ENCODE measurements at regions not wholly inside any gene's neighbourhood (a gene's known extent, or its start where the extent isn't known, plus 50 kb on each side); places are given as distances from the start of the nearest gene placed in this dataset.

GRCh38 chr5:120367896-120368634 is 96.0 kb upstream of the PRR16 start:
- no peaks in the 10 kb centered on the region for H3K36me3 ChIP-seq
- ATAC-seq (peak in 1 of 2 donors; percentile 30), DNase-seq (no peak)
- no peaks in the 10 kb centered on the region for H3K27me3 ChIP-seq (ENCODE audit: low read depth)
- H3K27ac ChIP-seq = no peak overlapping the region
- no peaks in the 10 kb centered on the region for H3K4me1 ChIP-seq
- intact Hi-C loops (cut with DNase I) = no loop called here
- no peak for TF ChIP-seq CTCF (IDR thresholded peaks at IDR 0.05)
- no peak overlapping the region for H3K4me3 ChIP-seq
- no peaks in the 10 kb centered on the region for H3K9me3 ChIP-seq

- intact Hi-C loops (cut with DNase I) = no loop called here
- no peak for TF ChIP-seq CTCF (IDR thresholded peaks at IDR 0.05)
- Histone ChIP-seq H3K27me3 (ENCODE audit: low read depth) (no peaks in the 10 kb centered on the region), H3K36me3 (no peaks in the 10 kb centered on the region), H3K9me3 (no peaks in the 10 kb centered on the region), H3K4me1 (no peaks in the 10 kb centered on the region), H3K27ac (no peak overlapping the region), H3K4me3 (no peak overlapping the region)
- DNase-seq (no peak), ATAC-seq (peak in 1 of 2 donors; percentile 59)
These were observed 95.0 kb upstream of the PRR16 start for GRCh38 chr5:120368923-120369715.

- intact Hi-C loops (cut with DNase I) = no loop called here
- H3K27ac ChIP-seq = no peak overlapping the region
- no peak for TF ChIP-seq CTCF (IDR thresholded peaks at IDR 0.05)
- no peaks in the 10 kb centered on the region for H3K4me1 ChIP-seq
- H3K27me3 ChIP-seq (ENCODE audit: low read depth) = no peaks in the 10 kb centered on the region
- H3K9me3 ChIP-seq = no peaks in the 10 kb centered on the region
- no peak for DNase-seq
- no peaks in the 10 kb centered on the region for H3K36me3 ChIP-seq
- ATAC-seq = no peak
- no peak overlapping the region for H3K4me3 ChIP-seq
These were observed 91.2 kb upstream of the PRR16 start for GRCh38 chr5:120372899-120373298.

GRCh38 chr5:120375248-120375647 is 88.9 kb upstream of the PRR16 start:
- DNase-seq (no peak), ATAC-seq (no peak)
- Histone ChIP-seq H3K4me1 (no peaks in the 10 kb centered on the region), H3K9me3 (no peaks in the 10 kb centered on the region), H3K4me3 (no peak overlapping the region), H3K36me3 (no peaks in the 10 kb centered on the region), H3K27ac (no peak overlapping the region), H3K27me3 (ENCODE audit: low read depth) (no peaks in the 10 kb centered on the region)
- intact Hi-C loops (cut with DNase I) = no loop called here
- no peak for TF ChIP-seq CTCF (IDR thresholded peaks at IDR 0.05)

GRCh38 chr5:120380644-120381043 is 83.5 kb upstream of the PRR16 start:
- H3K36me3 ChIP-seq = no peaks in the 10 kb centered on the region
- ATAC-seq (no peak), DNase-seq (no peak)
- TF ChIP-seq CTCF (IDR thresholded peaks at IDR 0.05) = no peak
- intact Hi-C loops (cut with DNase I) = no loop called here
- no peak overlapping the region for H3K4me3 ChIP-seq
- H3K4me1 ChIP-seq = no peaks in the 10 kb centered on the region
- no peaks in the 10 kb centered on the region for H3K9me3 ChIP-seq
- H3K27me3 ChIP-seq (ENCODE audit: low read depth) = no peaks in the 10 kb centered on the region
- H3K27ac ChIP-seq = no peak overlapping the region
